ENCODE measurements at regions not wholly inside any gene's neighbourhood (a gene's known extent, or its start where the extent isn't known, plus 50 kb on each side); places are given as distances from the start of the nearest gene placed in this dataset.

DNA sequence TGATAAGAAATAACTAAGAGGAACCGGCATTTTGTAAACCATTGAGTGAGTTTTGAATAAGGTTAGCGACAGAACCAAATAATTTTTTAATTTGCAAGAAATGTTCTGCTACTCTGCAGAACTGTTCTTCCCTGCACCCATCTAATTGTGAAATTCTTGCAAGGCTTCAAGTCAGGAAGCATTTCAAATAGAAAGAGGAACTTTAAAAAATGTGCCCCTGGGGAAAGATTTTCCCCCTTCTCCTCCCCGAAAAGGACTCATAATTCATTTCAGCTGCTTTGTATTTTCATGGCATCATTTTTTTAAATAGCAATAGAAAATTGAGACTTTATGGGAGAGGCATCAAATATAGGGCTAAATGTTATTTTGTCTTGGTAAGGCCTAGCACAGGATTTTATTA, 180.9 kb upstream of the ANKRD55 start:
- TF ChIP-seq POLR2A (IDR thresholded peaks at IDR 0.05; ENCODE audit: low read depth, low read length) (no peak), TAF1 (IDR thresholded peaks at IDR 0.05; ENCODE audit: borderline replicate concordance, low read depth, low read length) (no peak)
